B cell (primary cell): ENCODE measurements at regions not wholly inside any gene's neighbourhood (a gene's known extent, or its start where the extent isn't known, plus 50 kb on each side); places are given as distances from the start of the nearest gene placed in this dataset.
A peak's percentile ranks its signal among the peaks of the same experiment; 100 is the strongest.

ENCODE experiments used
- ATAC-seq: fragments of 200-7000 bp; cut with Tn5 transposase; one replicate; pipeline ENCODE4 v1.10.0; 2021; ENCODE audit warnings: low read depth, mild to moderate bottlenecking, moderate number of reproducible peaks, moderate library complexity
- CTCF ChIA-PET: fragments of 350-600 bp; sonication (Branson Sonifier 250); formaldehyde crosslinking; loops from one replicate; lab custom pipeline; 2021; ENCODE audit warnings: antibody characterized with exemption, inconsistent platforms; lab: Charles Lee
- POLR2A ChIA-PET: fragments of 350-600 bp; sonication (Branson Sonifier 250); formaldehyde crosslinking; loops from one replicate; lab custom pipeline; 2021; ENCODE audit warnings: antibody characterized with exemption; lab: Charles Lee
- DNase-seq: peaks from one replicate; pipeline ENCODE4 v3.0.0; 2013
- H2AFZ ChIP-seq: 2 replicates; pipeline ENCODE4 v1.6.1; 2012; ENCODE audit warnings: mild to moderate bottlenecking, low read depth, low read length; ENCODE audit not compliant: insufficient read depth, poor library complexity, severe bottlenecking
- H3K27ac ChIP-seq, 2 donors: 1 replicate in 1 of 2; 2 replicates in 1 of 2; pipeline ENCODE4 v1.5.1; 2012 to 2013; ENCODE audit warnings: low read length in 2 of 2, mild to moderate bottlenecking in 2 of 2, moderate library complexity in 1 of 2
- H3K27me3 ChIP-seq, 4 experiments: fragments of 200-600 bp in 1 of 4; sonication (generic) in 1 of 4; replicated peaks in 1 of 4; 1 replicate in 2 of 4; 2 replicates in 2 of 4; pipeline versions ENCODE4 v1.6.1 to v1.7.0; 2013 to 2016; ENCODE audit warnings: low read length in 3 of 4, mild to moderate bottlenecking in 2 of 4, mixed read lengths in 1 of 4, moderate library complexity in 1 of 4; ENCODE audit not compliant: insufficient read depth in 4 of 4, control insufficient read depth in 3 of 4; ENCODE audit errors: control extremely low read depth in 1 of 4
- H3K36me3 ChIP-seq, 2 experiments: replicated peaks in 1 of 2; 1 replicate in 1 of 2; 2 replicates in 1 of 2; pipeline versions ENCODE4 v1.6.1 to v1.7.1; 2013; ENCODE audit warnings: low read length in 1 of 2; ENCODE audit not compliant: insufficient read depth in 2 of 2, control insufficient read depth in 1 of 2; ENCODE audit errors: control extremely low read depth in 1 of 2, extremely low read depth in 1 of 2
- H3K4me1 ChIP-seq, 2 donors: fragments of 200-600 bp in 1 of 2; sonication (generic) in 1 of 2; 1 replicate in 1 of 2; 2 replicates in 1 of 2; pipeline versions ENCODE4 v1.5.1 to v1.6.1; 2013 to 2017; ENCODE audit warnings: low read length in 2 of 2; ENCODE audit not compliant: control insufficient read depth in 2 of 2, insufficient read depth in 2 of 2
- H3K4me2 ChIP-seq: replicated peaks from 2 replicates; pipeline ENCODE3; 2012; ENCODE audit warnings: mild to moderate bottlenecking, low read depth, low read length; ENCODE audit not compliant: poor library complexity, severe bottlenecking
- H3K4me3 ChIP-seq, 5 experiments: fragments of 200-600 bp in 1 of 5; sonication (generic) in 1 of 5; 1 replicate in 3 of 5; 2 replicates in 2 of 5; pipeline versions ENCODE4 v1.5.1 to v1.7.0; 2011 to 2016; ENCODE audit warnings: low read length in 4 of 5, mild to moderate bottlenecking in 4 of 5, low read depth in 2 of 5, control low read depth in 1 of 5, moderate library complexity in 1 of 5; ENCODE audit not compliant: insufficient read depth in 1 of 5; ENCODE audit errors: control extremely low read depth in 1 of 5, extremely low read depth in 1 of 5
- H3K79me2 ChIP-seq: fragments of 200-600 bp; sonication (generic); one replicate; pipeline ENCODE4 v1.6.0; 2016; ENCODE audit warnings: low read length; ENCODE audit not compliant: control insufficient read depth, insufficient read depth
- H3K9ac ChIP-seq: fragments of 200-600 bp; sonication (generic); 2 replicates; pipeline ENCODE4 v1.6.1; 2017; ENCODE audit warnings: mild to moderate bottlenecking, low read length, moderate library complexity
- H3K9me3 ChIP-seq, 3 donors: one replicate each; pipeline versions ENCODE4 v1.6.1 to v1.7.1; 2013; ENCODE audit warnings: low read length in 2 of 3; ENCODE audit not compliant: control insufficient read depth in 2 of 3, insufficient read depth in 1 of 3; ENCODE audit errors: control extremely low read depth in 1 of 3
- H4K20me1 ChIP-seq: 2 replicates; pipeline ENCODE4 v1.6.0; 2012; ENCODE audit warnings: mild to moderate bottlenecking, low read length; ENCODE audit not compliant: insufficient read depth, control insufficient read depth, poor library complexity, severe bottlenecking
- H3K27ac Mint-ChIP-seq: one replicate; pipeline ENCODE4 v1.8.0; 2021; ENCODE audit warnings: mixed read lengths
- H3K27me3 Mint-ChIP-seq: one replicate; pipeline ENCODE4 v1.8.0; 2021; ENCODE audit warnings: mixed read lengths
- H3K4me1 Mint-ChIP-seq: one replicate; pipeline ENCODE4 v1.8.0; 2021; ENCODE audit warnings: mixed read lengths
- H3K4me3 Mint-ChIP-seq: one replicate; pipeline ENCODE4 v1.8.0; 2021; ENCODE audit warnings: mixed read lengths
- H3K9me3 Mint-ChIP-seq: one replicate; pipeline ENCODE4 v1.8.0; 2022; ENCODE audit warnings: mixed read lengths; ENCODE audit not compliant: insufficient read depth
- CTCF ChIP-seq: fragments of 200-600 bp; IDR thresholded peaks from one replicate; pipeline ENCODE4 v1.8.0; 2022; ENCODE audit warnings: antibody characterized with exemption, mild to moderate bottlenecking
- EZH2 ChIP-seq: IDR thresholded peaks from 2 replicates; pipeline ENCODE4 v1.6.1; 2012; ENCODE audit warnings: borderline replicate concordance, low read depth, mild to moderate bottlenecking, moderate library complexity, low read length; ENCODE audit not compliant: insufficient read depth, poor library complexity, severe bottlenecking
- WGBS: methylation state at CpG from one replicate; pipeline ENCODE4 v1.1.5; 2013; ENCODE audit warnings: missing lambda C conversion rate; ENCODE audit not compliant: insufficient coverage; 5-methylcytosine and 5-hydroxymethylcytosine counted together
- intact Hi-C: fragments of 100-400 bp; cut with micrococcal nuclease; formaldehyde crosslinking; loops from one replicate; pipeline ENCODE4 v1.10.0; 2022

GRCh38 chr7:67375427-67375826 is 378.8 kb downstream of the TYW1 start:
- Histone ChIP-seq H2AFZ (no peak overlapping the region), H3K36me3 (no peaks in the 10 kb centered on the region), H3K4me2 (no peak overlapping the region), H3K9me3 (peaks cover 0 to 6% (median 0%) of the 10 kb centered on the region in 3 donors), H3K9ac (no peak overlapping the region), H4K20me1 (no peaks in the 10 kb centered on the region), H3K27ac (no peak overlapping the region), H3K79me2 (no peaks in the 10 kb centered on the region), H3K4me1 (no peaks in the 10 kb centered on the region), H3K27me3 (peaks cover 0 to 12% (median 3%) of the 10 kb centered on the region in 4 experiments), H3K4me3 (no peak overlapping the region)
- ATAC-seq (no peak), DNase-seq (no peak)
- no peak for TF ChIP-seq CTCF
- TF ChIP-seq EZH2: no peak
- Mint-ChIP-seq H3K27ac (no peak overlapping the region), H3K4me1 (no peaks in the 10 kb centered on the region), H3K9me3 (peaks cover 5% of the 10 kb centered on the region), H3K27me3 (peaks cover 22% of the 10 kb centered on the region), H3K4me3 (no peak overlapping the region)
- ChIA-PET CTCF (interaction anchor here (0.7 to 1.1 kb wide), 2 partner anchors 9 to 12 kb away, joined by 3 to 6 read pairs; no protein-coding TSS in a partner anchor), POLR2A (no interaction called here)
- WGBS: 77% methylated on average over 5 of the region's 5 CpGs
- intact Hi-C loops: no loop called here

- Histone ChIP-seq H4K20me1 (no peaks in the 10 kb centered on the region), H3K9ac (no peak overlapping the region), H2AFZ (no peak overlapping the region), H3K4me2 (no peak overlapping the region), H3K4me1 (no peaks in the 10 kb centered on the region), H3K79me2 (no peaks in the 10 kb centered on the region), H3K27me3 (peaks cover 0 to 3% (median 0%) of the 10 kb centered on the region in 4 experiments), H3K36me3 (no peaks in the 10 kb centered on the region), H3K4me3 (no peak overlapping the region), H3K27ac (no peak overlapping the region), H3K9me3 (peaks cover 0 to 6% (median 0%) of the 10 kb centered on the region in 3 donors)
- H3K27ac Mint-ChIP-seq: no peak overlapping the region
- H3K9me3 Mint-ChIP-seq: peaks cover 5% of the 10 kb centered on the region
- ATAC-seq: peak; percentile 62
- peak; percentile 72 for DNase-seq
- H3K27me3 Mint-ChIP-seq: peaks cover 13% of the 10 kb centered on the region
- TF ChIP-seq CTCF (peak; percentile 82), EZH2 (no peak)
- H3K4me1 Mint-ChIP-seq: no peaks in the 10 kb centered on the region
- ChIA-PET CTCF (interaction anchor here (1.0 to 1.3 kb wide), 3 partner anchors 8 to 17 kb away, joined by 3 to 7 read pairs (median 4); no protein-coding TSS in a partner anchor), POLR2A (no interaction called here)
- H3K4me3 Mint-ChIP-seq: no peak overlapping the region
- WGBS: 55% methylated on average over 15 of the region's 16 CpGs
- intact Hi-C loops: no loop called here
Measured at GRCh38 chr7:67377939-67378862, 381.6 kb downstream of the TYW1 start.
